NCI-H2107 treated with DMSO at 0.1 percent for 48 hours (cell line): ENCODE measurements at regions not wholly inside any gene's neighbourhood (a gene's known extent, or its start where the extent isn't known, plus 50 kb on each side); places are given as distances from the start of the nearest gene placed in this dataset.
A peak's percentile ranks its signal among the peaks of the same experiment; 100 is the strongest.

Experiments used
- DNase-seq: peaks from one replicate; lab custom pipeline; 2025; ENCODE audit not compliant: unreplicated experiment; lab: John Stamatoyannopoulos, UW

GRCh38 chr9:130780865-130781504 is 54.1 kb upstream of the ABL1 start:
- DNase-seq = peak; percentile 8

GRCh38 chr9:130781569-130781968 is 53.5 kb upstream of the ABL1 start:
- no peak for DNase-seq

DNA sequence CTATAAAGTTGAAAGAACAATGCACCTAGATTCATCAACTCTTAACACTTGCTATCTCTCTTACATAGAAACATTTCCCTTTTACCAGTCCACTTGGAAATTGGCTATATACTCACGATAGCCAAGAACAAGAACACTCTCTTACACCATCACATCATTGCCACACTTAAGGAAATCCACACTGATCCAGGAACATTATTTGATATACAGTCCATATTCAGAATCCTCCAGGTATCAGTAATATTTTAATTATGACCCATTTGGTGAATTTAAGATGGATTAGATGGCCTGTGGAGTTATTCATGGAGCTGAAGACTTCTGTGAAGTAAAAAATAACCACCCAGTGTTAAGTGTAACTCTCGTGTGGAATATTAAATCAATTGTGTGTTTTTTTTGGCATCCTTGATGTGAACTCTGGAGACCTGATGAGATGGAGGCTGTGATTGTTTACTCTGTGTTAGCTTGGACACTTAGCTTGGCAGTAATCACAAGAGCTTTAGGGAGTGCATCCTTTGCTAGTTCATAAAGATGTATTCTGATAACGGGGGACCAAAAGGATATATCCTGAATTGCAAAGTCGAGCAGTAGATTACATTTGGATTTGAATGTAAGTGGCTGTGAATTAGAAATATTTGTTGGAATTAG is 52.0 kb upstream of the ABL1 start:
- DNase-seq = no peak

- no peak for DNase-seq
Observed at GRCh38 chr9:130785053-130785452, 50.0 kb upstream of the ABL1 start.
